ENCODE measurements at regions not wholly inside any gene's neighbourhood (a gene's known extent, or its start where the extent isn't known, plus 50 kb on each side); places are given as distances from the start of the nearest gene placed in this dataset.

GRCh38 chr5:142378737-142379634 lies 54.2 kb upstream of the SPRY4 start:
- DNase-seq (ENCODE audit: low read depth): no peak

- DNase-seq (ENCODE audit: low read depth): no peak
Measured at GRCh38 chr5:142375944-142376411, 51.2 kb upstream of the SPRY4 start.

Measured in fibroblast of the conjunctiva (primary cell).